ENCODE measurements at regions not wholly inside any gene's neighbourhood (a gene's known extent, or its start where the extent isn't known, plus 50 kb on each side); places are given as distances from the start of the nearest gene placed in this dataset.
"Not testable (repeated sequence)": the region's sequence is repeated elsewhere in the genome, so short reads cannot be mapped to it uniquely, and the experiment has no call there.

DNA sequence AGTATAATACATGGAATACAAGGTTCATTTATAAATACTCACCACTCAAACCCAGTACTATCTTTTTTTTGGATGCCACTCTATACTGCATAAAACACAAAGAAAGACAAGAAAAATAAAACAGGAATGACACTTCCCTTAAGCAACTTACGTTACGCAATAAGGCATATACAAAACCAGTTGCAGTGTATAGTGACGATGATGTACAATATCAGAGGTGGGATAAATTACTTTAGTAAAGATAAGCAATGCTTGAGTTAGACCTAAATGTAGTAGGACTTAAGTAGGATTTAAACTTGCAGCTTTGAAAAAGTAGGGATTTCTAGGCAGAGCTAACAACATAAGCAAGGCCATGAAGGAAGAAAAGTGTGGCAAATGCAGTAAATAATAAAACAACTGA, 374.9 kb downstream of the SPRY2 start:
- DNase-seq = no peak

GRCh38 chr13:79946556-79946955, 394.4 kb downstream of the SPRY2 start:
- DNase-seq = no peak

DNA sequence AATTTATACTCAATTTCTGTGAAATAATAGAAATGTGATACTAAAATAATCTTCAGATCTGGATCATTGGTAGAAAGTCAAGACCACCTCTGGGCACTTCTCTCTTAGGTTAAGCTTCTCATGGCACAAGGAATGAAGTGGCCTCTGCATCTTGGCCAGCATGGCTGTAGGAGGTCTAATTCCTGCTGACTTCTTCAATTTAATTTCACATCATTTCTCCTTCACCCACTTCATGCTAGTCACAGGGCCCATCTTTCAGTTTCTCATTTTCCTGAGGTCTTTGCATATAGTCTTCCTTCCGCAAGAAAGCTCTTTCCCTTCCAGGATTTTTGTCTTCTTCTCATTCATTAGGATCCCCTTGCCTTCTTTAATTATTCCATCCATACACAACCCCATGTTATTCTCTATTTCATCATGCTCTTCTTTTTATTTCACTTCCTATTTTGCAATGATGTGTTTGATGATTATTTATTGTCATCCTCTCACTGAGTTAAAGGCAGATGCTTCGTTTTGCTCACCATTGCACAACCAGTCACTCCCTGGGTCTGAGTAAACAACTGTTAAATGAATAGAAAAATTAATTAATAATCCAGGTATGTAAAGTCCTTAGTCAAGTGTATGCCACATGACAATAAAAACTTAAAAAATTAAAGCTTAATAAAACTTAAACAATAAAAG, 397.4 kb downstream of the SPRY2 start:
- no peak for DNase-seq

DNA sequence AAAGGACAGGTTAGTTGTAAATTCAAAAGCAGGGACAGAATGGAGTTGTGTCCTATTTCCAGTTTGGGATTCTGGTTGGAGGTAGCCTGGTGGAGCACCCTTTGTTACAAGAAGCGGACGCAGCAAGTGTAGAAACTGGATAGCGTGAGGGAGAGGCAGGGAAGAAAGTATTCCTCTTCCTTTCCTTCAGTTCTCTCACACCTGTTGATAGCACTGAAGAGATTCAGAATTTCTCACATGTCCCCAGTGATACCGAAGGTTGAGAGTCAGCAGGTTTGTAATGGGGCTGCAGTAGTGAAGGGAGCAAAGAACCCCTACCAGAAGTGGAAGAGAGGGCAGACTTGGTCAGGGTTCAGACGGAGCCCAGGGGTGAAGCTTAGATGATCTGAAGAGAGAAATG, 399.2 kb downstream of the SPRY2 start:
- no peak for DNase-seq

DNA sequence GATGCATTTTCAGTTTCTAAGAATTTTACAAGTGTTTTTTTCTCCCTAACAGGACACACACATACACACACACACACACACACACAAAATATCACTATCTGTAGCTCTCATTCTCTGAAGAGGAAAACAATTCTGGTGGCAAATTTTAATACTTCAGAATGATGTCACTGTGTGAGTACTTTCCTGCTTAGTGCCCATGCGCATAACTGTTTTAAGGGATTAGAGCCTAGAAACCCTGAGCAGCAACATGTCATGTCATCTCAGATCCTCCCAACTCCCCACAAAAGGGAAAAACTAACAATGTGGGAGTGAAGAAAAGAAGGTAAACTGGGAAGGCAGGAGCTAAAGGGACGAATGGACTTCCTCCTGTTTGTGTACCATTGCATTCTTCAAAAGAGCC, 401.2 kb downstream of the SPRY2 start:
- no peak for DNase-seq

DNA sequence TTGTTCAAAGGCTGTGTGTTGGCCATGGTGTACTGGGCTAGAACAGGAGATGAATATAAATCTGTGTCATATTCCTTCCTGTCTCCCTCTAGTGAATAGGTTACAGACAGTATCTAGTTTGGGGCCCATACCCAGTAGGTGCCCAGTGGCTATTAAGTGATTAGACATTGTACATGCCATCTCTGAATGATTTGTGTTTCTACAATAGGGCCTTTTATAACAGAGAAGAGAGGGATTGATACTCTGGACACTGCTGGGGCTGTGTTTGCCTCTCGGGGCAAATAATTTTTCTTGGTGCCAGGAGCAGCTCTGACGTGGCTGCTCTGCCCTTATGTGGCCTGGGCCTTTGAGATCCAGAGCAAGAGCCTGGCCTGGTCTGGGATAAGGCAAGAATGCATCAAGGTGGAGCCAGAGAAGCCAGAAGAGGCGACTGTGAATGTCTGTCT, 403.1 kb downstream of the SPRY2 start:
- no peak for DNase-seq

- no peak for DNase-seq
Measured at GRCh38 chr13:79937311-79937710, 403.6 kb downstream of the SPRY2 start.

DNA sequence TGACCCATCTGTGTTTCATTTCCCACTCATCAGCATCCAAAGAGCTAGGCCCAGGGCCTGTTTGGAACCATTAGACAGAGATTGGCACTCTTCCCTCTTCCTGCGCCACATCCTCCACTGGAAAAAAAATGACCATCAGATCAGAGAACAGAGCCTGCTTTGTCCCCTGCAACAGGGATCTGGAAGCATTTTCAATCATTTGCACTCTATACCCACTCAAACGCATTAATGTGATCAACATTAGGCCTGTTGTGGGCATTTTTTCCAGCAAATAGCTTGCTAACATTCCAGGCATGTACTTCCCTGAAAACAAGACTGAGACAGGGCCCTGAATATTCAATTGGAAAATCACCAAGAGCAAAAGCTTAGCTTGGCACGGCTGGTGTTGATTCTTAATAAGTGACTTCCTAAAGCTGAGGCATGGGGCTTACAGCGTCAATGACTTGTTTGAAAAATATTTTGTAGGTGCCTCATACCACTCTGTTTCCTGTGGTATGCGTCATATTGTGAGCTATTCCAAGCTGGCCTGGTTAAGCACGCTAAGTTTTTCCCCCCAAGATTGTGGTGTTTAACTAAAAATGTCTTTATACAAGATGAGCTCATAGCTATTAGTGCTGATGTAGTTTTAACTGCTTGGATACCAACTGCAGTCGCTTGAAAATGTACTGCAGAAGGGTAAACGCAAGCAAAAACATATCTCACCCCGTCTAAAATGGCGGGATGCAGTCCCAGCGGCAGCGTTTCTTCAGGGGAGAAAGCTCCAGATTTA, 404.4 kb downstream of the SPRY2 start:
- DNase-seq = no peak

DNA sequence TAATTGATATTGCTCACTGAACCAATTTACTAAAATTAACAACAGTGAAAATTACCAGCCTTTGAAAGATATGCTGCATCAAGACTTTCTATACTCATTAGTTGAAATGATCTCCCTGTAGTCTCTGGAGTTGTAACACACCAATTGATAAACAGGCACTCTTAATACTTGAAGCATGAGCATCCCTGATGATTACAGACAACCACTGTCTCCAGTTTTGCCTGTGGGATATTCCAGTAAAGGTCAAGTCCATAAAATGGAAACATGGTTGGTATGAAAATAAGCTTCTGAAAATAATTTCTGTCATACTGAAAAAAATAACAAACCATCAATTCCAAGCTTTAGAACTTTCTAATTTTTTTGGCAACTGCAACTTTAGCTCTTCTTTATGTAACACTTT, 405.8 kb downstream of the SPRY2 start:
- DNase-seq = no peak

DNA sequence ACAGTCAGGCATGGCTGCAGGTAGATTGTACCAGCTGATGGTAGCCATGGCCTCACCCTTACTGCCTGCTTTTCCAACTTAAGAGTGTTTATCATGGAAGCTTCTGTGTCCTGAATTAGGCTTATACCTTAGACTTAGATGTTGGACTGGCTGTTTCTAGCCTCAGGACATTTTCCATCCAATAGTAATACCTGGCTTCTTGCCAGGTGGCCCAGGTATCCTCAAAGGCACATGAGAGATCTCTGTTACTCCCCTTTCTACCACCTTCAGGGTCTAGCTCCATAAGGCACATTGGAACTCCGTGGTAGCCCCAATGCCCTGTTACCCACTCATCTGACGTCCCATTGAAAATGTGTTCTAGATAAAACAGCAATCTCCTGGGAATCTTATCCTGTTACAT, 407.5 kb downstream of the SPRY2 start:
- DNase-seq = no peak

DNA sequence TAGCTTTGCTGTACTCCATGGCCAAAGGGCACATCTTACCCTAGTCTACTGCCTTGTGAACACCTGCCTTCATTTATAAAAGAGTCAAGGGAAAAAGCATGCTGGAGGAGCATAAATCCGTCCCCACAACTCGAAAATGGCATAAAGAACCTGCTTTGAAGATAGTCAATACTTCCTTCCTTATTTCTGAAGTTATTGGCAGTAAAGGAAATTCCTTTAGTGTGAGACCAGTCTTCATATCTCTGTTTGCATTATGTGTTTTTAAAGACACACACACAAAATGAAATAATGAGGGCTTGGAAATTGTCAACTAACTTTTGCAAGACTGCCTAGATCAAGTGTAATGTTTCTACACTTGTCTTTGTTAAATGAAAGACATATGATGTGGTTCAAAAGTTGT, 408.4 kb downstream of the SPRY2 start:
- no peak for DNase-seq

DNA sequence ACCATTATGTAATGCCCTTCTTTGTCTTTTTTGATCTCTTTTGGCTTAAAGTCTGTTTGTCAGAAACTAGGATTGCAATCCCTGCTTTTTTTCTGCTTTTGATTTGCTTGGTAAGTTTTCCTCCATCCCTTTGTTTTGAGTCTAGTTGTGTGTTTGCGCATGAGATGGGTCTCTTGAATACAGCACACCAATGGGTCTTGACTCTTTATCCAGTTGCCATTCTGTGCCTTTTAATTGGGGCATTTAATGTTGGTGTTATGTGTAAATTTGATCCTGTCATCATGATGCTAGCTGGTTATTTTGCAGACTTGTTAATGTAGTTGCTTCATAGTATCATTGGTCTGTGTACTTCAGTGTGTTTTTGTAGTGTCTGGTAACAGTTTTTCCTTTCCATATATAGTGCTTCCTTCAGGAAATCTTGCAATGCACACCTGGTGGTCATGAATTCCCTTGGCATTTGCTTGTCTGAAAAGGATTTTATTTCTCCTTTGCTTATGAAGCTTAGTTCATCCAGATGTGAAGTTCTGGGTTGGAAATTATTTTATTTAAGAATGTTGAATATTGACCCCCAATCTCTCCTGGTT, 416.9 kb downstream of the SPRY2 start:
- DNase-seq = not testable (repeated sequence)

GRCh38 chr13:79919091-79919490, 421.8 kb downstream of the SPRY2 start:
- DNase-seq = no peak

DNA sequence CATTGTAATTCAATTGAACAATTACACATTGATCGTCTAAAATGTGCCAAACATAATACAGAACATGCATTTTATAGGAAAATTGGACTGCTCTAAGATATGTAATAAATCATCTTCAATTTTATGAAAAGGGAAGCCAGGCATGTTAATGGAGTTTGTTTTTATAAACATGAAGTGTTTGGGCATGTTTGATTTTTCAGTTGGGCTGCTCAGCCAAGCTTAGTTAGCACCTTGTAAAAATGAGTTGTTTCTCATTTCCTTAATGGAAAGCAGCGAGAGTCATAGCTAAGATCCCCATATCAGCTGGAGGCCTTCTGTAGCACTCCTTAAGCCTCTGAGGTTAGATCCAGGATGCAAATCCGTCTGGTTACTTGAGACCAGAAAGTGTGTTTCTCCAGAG, 422.3 kb downstream of the SPRY2 start:
- DNase-seq = no peak

- no peak for DNase-seq
Measured at GRCh38 chr13:79917628-79918027, 423.3 kb downstream of the SPRY2 start.

DNA sequence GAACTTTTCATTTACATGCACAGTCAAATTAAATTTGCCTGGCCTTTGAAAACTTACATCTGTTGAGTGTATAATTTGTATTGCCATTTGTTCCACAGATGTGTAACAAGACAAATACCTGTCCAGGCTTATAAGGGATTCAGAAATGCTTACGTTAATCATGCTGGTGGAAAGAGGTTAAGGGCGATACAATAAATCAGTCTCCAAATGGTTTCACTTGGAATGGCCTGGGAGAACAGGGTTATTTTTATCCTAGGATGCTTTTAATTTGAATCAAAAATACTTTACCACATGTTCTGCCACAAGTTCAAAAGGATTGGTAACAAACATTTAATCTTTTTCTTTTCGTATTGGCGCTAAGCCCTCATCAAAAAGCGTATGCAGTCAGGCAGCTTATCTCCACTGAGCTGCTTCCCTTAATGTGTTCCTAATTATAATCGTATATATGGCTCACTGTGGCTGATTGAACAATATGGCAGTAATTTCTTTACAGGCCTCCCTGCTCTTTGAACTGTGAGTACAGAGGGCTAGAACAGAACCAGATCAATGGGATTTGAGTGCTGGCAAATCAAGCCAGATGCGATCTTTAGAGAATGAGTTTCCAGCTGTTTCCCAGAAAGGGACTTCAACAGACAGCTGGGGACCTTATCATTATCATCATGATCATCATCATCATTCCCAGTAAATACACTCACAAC, 425.7 kb downstream of the SPRY2 start:
- DNase-seq = no peak

DNA sequence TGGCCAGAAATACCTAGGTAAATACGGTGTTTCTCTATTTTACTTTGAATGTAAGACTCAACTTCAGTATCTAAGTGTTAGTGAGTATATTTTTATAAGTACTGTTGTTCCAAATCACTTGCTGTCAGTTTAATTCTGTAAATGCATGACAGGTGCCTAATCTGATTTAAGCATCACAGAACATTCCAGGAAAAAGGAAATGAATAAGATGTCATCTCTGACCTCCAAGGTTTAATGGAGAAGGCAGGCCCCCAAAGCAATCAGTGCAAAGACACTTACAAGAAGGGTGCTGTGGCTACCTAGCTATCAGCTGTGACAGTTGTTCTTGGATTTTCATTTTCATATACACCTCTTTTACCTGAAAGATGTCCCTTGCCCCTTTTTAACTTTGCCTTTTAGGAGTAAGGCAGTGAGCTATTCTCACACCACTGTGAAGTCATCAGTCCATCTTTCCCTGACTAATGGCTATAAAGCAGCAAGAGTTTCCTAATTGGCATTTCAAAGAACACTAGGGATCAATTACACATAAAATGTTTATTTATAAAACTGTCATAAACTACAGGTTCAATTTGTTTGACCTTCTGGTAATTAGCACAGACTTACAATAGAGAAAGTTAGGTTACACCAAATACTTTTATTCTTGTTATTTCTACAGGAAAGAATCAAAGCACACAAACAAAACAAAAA, 427.6 kb downstream of the SPRY2 start:
- DNase-seq = no peak

DNA sequence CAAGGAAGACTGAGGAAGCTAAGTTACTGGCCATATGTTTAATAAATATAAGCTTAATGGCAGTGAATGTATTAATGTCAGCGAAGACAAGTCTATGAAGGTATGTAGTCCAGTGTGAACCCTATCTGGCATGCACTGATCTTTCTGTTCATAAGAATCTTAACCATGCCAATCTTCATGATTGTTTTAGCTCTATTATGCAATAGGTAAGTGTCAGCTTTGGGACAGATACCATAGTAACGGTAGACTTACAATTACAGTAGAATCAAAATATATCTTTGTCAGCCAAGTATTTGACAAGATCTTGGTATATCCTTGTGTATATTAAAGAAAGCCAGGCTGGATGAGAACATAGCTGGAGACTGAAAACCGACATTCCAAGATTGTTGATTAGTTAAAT, 428.5 kb downstream of the SPRY2 start:
- DNase-seq = no peak

- DNase-seq = no peak
Measured at GRCh38 chr13:79910875-79911540, 429.9 kb downstream of the SPRY2 start.

- no peak for DNase-seq
Measured at GRCh38 chr13:79909644-79910043, 428.7 kb downstream of the NDFIP2 start.

GRCh38 chr13:79908381-79908780, 427.4 kb downstream of the NDFIP2 start:
- DNase-seq = no peak

GRCh38 chr13:79907527-79907926, 426.6 kb downstream of the NDFIP2 start:
- DNase-seq = no peak
